ENCODE measurements at regions not wholly inside any gene's neighbourhood (a gene's known extent, or its start where the extent isn't known, plus 50 kb on each side); places are given as distances from the start of the nearest gene placed in this dataset.

- ChIA-PET RAD21 (ENCODE audit: unreplicated experiment) (no interaction called here), CTCF (no interaction called here), SMC1A (ENCODE audit: uncharacterized antibody, unreplicated experiment) (no interaction called here), POLR2A (no interaction called here)
- Histone ChIP-seq H3K9me3 (replicated peaks; ENCODE audit: control insufficient read depth, insufficient read depth, low read length) (no peaks in the 10 kb centered on the region), H3K79me2 (ENCODE audit: control insufficient read depth, insufficient read depth, low read length) (no peaks in the 10 kb centered on the region), H3K4me1 (ENCODE audit: control insufficient read depth, insufficient read depth, low read length) (no peaks in the 10 kb centered on the region), H3K27me3 (replicated peaks in 1 of 2; ENCODE audit: control insufficient read depth in 2 of 2, insufficient read depth in 2 of 2, low read length in 1 of 2) (no peaks in the 10 kb centered on the region), H2AFZ (ENCODE audit: control insufficient read depth, low read depth, low read length) (no peak overlapping the region), H4K20me1 (ENCODE audit: control insufficient read depth, insufficient read depth) (no peaks in the 10 kb centered on the region), H3K36me3 (ENCODE audit: control insufficient read depth in 2 of 2, insufficient read depth in 2 of 2, low read length in 1 of 2) (no peaks in the 10 kb centered on the region), H3K4me2 (ENCODE audit: control insufficient read depth, insufficient read depth) (no peak overlapping the region), H3K27ac (ENCODE audit: control insufficient read depth, insufficient read depth) (no peak overlapping the region), H3K9ac (ENCODE audit: control insufficient read depth, insufficient read depth, low read length) (no peak overlapping the region), H3K4me3 (no peak overlapping the region)
- no TSS peak for BruUV-seq (replicated peaks)
- FAIRE-seq (no peak), DNase-seq (ENCODE audit: low read depth, low spot score) (no peak), ATAC-seq (no peak)
- in situ Hi-C loops (cut with MboI) = no loop called here
- WGBS (ENCODE audit: insufficient coverage, insufficient replicate concordance, low lambda C conversion rate, missing lambda C conversion rate) = 14% methylated on average over 3 of the region's 3 CpGs
- TF ChIP-seq CHD2 (IDR thresholded peaks at IDR 0.05; ENCODE audit: borderline replicate concordance, low read depth, low read length) (no peak), MTA3 (IDR thresholded peaks at IDR 0.05; ENCODE audit: borderline replicate concordance, low read length) (no peak), SREBF2 (IDR thresholded peaks at IDR 0.05; ENCODE audit: low read length) (no peak)
- intact Hi-C loops (cut with micrococcal nuclease; ENCODE audit: unreplicated experiment) = no loop called here
Observed at GRCh38 chr18:29157057-29157780, 980.3 kb upstream of the CDH2 start.

GRCh38 chr18:29156531-29156930 is 979.6 kb upstream of the CDH2 start:
- CTCF ChIA-PET = no interaction called here
- TF ChIP-seq MTA3 (IDR thresholded peaks at IDR 0.05; ENCODE audit: borderline replicate concordance, low read length) = no peak
- no peak for TF ChIP-seq NBN (IDR thresholded peaks at IDR 0.05)
- TF ChIP-seq MEF2B (IDR thresholded peaks at IDR 0.05; ENCODE audit: partially characterized antibody, poor library complexity, severe bottlenecking) = no peak
- no peak for TF ChIP-seq KAT2A (conservative IDR thresholded peaks at IDR 0.05; ENCODE audit: control insufficient read depth, low read depth, low read length)
- TF ChIP-seq DPF2 (IDR thresholded peaks at IDR 0.05) = no peak
- TF ChIP-seq SMC3 (IDR thresholded peaks at IDR 0.05; ENCODE audit: borderline replicate concordance, low read length) = no peak
- TF ChIP-seq ATF2 (IDR thresholded peaks at IDR 0.05; ENCODE audit: low read length) = no peak
- no peak for TF ChIP-seq EZH2 (IDR thresholded peaks at IDR 0.05; ENCODE audit: borderline replicate concordance, control insufficient read depth, low read depth, low read length)
- TF ChIP-seq SMARCA5 (IDR thresholded peaks at IDR 0.05) = no peak
- TF ChIP-seq, protein P1, sequence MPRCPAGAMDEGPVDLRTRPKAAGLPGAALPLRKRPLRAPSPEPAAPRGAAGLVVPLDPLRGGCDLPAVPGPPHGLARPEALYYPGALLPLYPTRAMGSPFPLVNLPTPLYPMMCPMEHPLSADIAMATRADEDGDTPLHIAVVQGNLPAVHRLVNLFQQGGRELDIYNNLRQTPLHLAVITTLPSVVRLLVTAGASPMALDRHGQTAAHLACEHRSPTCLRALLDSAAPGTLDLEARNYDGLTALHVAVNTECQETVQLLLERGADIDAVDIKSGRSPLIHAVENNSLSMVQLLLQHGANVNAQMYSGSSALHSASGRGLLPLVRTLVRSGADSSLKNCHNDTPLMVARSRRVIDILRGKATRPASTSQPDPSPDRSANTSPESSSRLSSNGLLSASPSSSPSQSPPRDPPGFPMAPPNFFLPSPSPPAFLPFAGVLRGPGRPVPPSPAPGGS (IDR thresholded peaks at IDR 0.05; ENCODE audit: borderline replicate concordance, insufficient read depth, low read depth, low read length, poor library complexity, severe bottlenecking) = no peak
- no peak for TF ChIP-seq CEBPB (IDR thresholded peaks at IDR 0.05; ENCODE audit: borderline replicate concordance in 1 of 2, low read depth in 2 of 2, low read length in 2 of 2)
- TF ChIP-seq ELK1 (IDR thresholded peaks at IDR 0.05; ENCODE audit: low read depth, low read length) = no peak

More at GRCh38 chr18:29156531-29156930, 979.6 kb upstream of the CDH2 start:
- H3K27ac ChIP-seq (ENCODE audit: control insufficient read depth, insufficient read depth) = no peak overlapping the region
- no peaks in the 10 kb centered on the region for H3K4me1 ChIP-seq (ENCODE audit: control insufficient read depth, insufficient read depth, low read length)
- in situ Hi-C loops (cut with MboI) (no loop called here), intact Hi-C loops (cut with micrococcal nuclease; ENCODE audit: unreplicated experiment) (no loop called here)
- DNase-seq (ENCODE audit: low read depth, low spot score) = no peak
- H3K27me3 ChIP-seq (replicated peaks in 1 of 2; ENCODE audit: control insufficient read depth in 2 of 2, insufficient read depth in 2 of 2, low read length in 1 of 2) = no peaks in the 10 kb centered on the region
- ChIA-PET POLR2A (no interaction called here), RAD21 (ENCODE audit: unreplicated experiment) (no interaction called here), SMC1A (ENCODE audit: uncharacterized antibody, unreplicated experiment) (no interaction called here)
- no peak for FAIRE-seq
- H4K20me1 ChIP-seq (ENCODE audit: control insufficient read depth, insufficient read depth) = no peaks in the 10 kb centered on the region
- no peak overlapping the region for H3K4me2 ChIP-seq (ENCODE audit: control insufficient read depth, insufficient read depth)
- no peak overlapping the region for H3K9ac ChIP-seq (ENCODE audit: control insufficient read depth, insufficient read depth, low read length)
- H2AFZ ChIP-seq (ENCODE audit: control insufficient read depth, low read depth, low read length) = no peak overlapping the region
- ATAC-seq = no peak
- no peaks in the 10 kb centered on the region for H3K79me2 ChIP-seq (ENCODE audit: control insufficient read depth, insufficient read depth, low read length)
- no TSS peak for BruUV-seq (replicated peaks)
- H3K36me3 ChIP-seq (ENCODE audit: control insufficient read depth in 2 of 2, insufficient read depth in 2 of 2, low read length in 1 of 2) = no peaks in the 10 kb centered on the region
- no peak overlapping the region for H3K4me3 ChIP-seq
- no peaks in the 10 kb centered on the region for H3K9me3 ChIP-seq (replicated peaks; ENCODE audit: control insufficient read depth, insufficient read depth, low read length)
- WGBS (ENCODE audit: insufficient coverage, insufficient replicate concordance, low lambda C conversion rate, missing lambda C conversion rate) = 35% methylated on average over 4 of the region's 4 CpGs
